ENCODE measurements at regions not wholly inside any gene's neighbourhood (a gene's known extent, or its start where the extent isn't known, plus 50 kb on each side); places are given as distances from the start of the nearest gene placed in this dataset.

DNA sequence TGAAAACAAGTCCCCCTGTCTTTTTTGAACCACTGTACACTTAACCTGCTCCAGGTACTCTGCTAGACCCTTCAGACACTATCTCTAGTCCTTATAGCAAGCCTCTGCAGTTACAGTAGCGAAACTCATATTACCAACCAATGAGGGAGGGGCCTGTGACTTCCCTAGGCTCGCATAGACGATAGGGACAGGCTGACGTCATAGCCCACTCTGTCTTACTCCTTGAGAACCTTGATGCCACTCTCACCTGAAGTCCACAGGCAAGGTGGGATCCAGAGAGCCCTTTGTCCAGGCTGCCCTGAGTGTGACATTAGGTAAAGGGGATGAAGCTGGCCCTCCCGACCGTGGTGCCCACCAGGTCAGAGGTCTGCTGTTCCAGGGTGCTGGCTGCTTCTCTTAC lies 65.3 kb downstream of the ACTBL2 start:
- TF ChIP-seq, protein P1, sequence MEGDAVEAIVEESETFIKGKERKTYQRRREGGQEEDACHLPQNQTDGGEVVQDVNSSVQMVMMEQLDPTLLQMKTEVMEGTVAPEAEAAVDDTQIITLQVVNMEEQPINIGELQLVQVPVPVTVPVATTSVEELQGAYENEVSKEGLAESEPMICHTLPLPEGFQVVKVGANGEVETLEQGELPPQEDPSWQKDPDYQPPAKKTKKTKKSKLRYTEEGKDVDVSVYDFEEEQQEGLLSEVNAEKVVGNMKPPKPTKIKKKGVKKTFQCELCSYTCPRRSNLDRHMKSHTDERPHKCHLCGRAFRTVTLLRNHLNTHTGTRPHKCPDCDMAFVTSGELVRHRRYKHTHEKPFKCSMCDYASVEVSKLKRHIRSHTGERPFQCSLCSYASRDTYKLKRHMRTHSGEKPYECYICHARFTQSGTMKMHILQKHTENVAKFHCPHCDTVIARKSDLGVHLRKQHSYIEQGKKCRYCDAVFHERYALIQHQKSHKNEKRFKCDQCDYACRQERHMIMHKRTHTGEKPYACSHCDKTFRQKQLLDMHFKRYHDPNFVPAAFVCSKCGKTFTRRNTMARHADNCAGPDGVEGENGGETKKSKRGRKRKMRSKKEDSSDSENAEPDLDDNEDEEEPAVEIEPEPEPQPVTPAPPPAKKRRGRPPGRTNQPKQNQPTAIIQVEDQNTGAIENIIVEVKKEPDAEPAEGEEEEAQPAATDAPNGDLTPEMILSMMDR (IDR thresholded peaks at IDR 0.05): no peak
- no peak for TF ChIP-seq POLR2AphosphoS5 (IDR thresholded peaks at IDR 0.05)
- TF ChIP-seq POLR2A (IDR thresholded peaks at IDR 0.05): no peak

Measured in prostate gland (tissue), 2 donors.